Ovary (tissue), 7 donors: ENCODE measurements at regions not wholly inside any gene's neighbourhood (a gene's known extent, or its start where the extent isn't known, plus 50 kb on each side); places are given as distances from the start of the nearest gene placed in this dataset.

Source experiments
- DNase-seq, 5 donors: peaks; one replicate each; pipeline ENCODE4 v3.0.0-alpha.2; 2019 to 2020
- H3K27ac ChIP-seq, 2 donors: fragments of 200-600 bp; one replicate each; pipeline versions ENCODE4 v1.5.1 to v1.8.0; 2019 to 2022
- H3K27me3 ChIP-seq: fragments of 200-600 bp; one replicate; pipeline ENCODE4 v1.8.0; 2022
- H3K36me3 ChIP-seq: fragments of 200-600 bp; sonication (generic); one replicate; pipeline ENCODE4 v1.5.1; 2019
- H3K4me1 ChIP-seq: one replicate; pipeline ENCODE4 v1.8.1; 2013; ENCODE audit warnings: mild to moderate bottlenecking, moderate library complexity; ENCODE audit not compliant: insufficient read depth
- H3K4me3 ChIP-seq: fragments of 200-600 bp; sonication (generic); one replicate; pipeline ENCODE4 v1.5.1; 2017
- H3K9me3 ChIP-seq, 2 donors: fragments of 200-600 bp in 1 of 2; sonication (generic) in 1 of 2; one replicate each; pipeline versions ENCODE4 v1.5.1 to v1.8.1; 2013 to 2019; ENCODE audit warnings: mild to moderate bottlenecking in 1 of 2, moderate library complexity in 1 of 2
- CTCF ChIP-seq, 3 donors: fragments of 450-650 bp in 2 of 3; fragments of 200-600 bp in 1 of 3; IDR thresholded peaks; one replicate each; pipeline versions ENCODE4 v1.5.1 to v1.8.0; 2016 to 2022; ENCODE audit warnings: antibody characterized with exemption in 3 of 3, mild to moderate bottlenecking in 1 of 3
- EP300 ChIP-seq: sonication (generic); formaldehyde crosslinking; IDR thresholded peaks from one replicate; pipeline ENCODE4 v1.6.1; 2017; ENCODE audit warnings: antibody characterized with exemption
- POLR2A ChIP-seq: fragments of 450-650 bp; IDR thresholded peaks from one replicate; pipeline ENCODE4 v1.6.1; 2017; ENCODE audit warnings: antibody characterized with exemption, mild to moderate bottlenecking, moderate library complexity
- WGBS, 3 donors: extraction: QIAGEN DNeasy Blood & Tissue Kit in 1 of 3; methylation state at CpG; one replicate each; pipeline versions ENCODE4 v1.1.5 to v1.1.7; 2013 to 2017; 5-methylcytosine and 5-hydroxymethylcytosine counted together
- intact Hi-C, 4 donors: fragments of 100-400 bp; cut with DNase I; formaldehyde crosslinking; loops; one replicate each; pipeline versions ENCODE4 v1.11.0 to v1.15.1; 2022 to 2023
- donor health status: DM: no; HTN: no; CAD: no; lungs with moderate emphysema.
- donor health status: DM: no; HTN: no; CAD: no.
- donor health status: Bipolar disorder and iron deficiency.
- donor health status: DM: no; HTN: no; CAD: no.
- donor health status: DM: yes; HTN: yes; CAD: no.

GRCh38 chrX:45900766-45901615, 644.2 kb downstream of the ZNF674 start:
- Histone ChIP-seq H3K27ac (no peak overlapping the region), H3K4me3 (no peak overlapping the region), H3K27me3 (no peaks in the 10 kb centered on the region), H3K36me3 (no peaks in the 10 kb centered on the region), H3K9me3 (no peaks in the 10 kb centered on the region), H3K4me1 (no peaks in the 10 kb centered on the region)
- DNase-seq, result no peak
- TF ChIP-seq EP300 (no peak), POLR2A (no peak), CTCF (IDR thresholded peaks at IDR 0.05) (no peak)
- intact Hi-C loops, result no loop called here
- 36 to 38% (median 37%) methylated on average over 9 of the region's 9 CpGs for WGBS, 3 donors

GRCh38 chrX:45894864-45895645, 650.2 kb downstream of the ZNF674 start:
- intact Hi-C loops, result no loop called here
- Histone ChIP-seq H3K36me3 (no peaks in the 10 kb centered on the region), H3K9me3 (no peaks in the 10 kb centered on the region), H3K4me1 (no peaks in the 10 kb centered on the region), H3K27ac (no peak overlapping the region), H3K27me3 (no peaks in the 10 kb centered on the region), H3K4me3 (no peak overlapping the region)
- WGBS, 3 donors, result 81 to 85% (median 81%) methylated on average over 4 of the region's 4 CpGs
- no peak for DNase-seq
- TF ChIP-seq CTCF (IDR thresholded peaks at IDR 0.05) (no peak), EP300 (no peak)

- TF ChIP-seq POLR2A (no peak), CTCF (IDR thresholded peaks at IDR 0.05) (no peak), EP300 (no peak)
- no peak overlapping the region for H3K27ac ChIP-seq
- H3K4me1 ChIP-seq, result no peaks in the 10 kb centered on the region
- no peaks in the 10 kb centered on the region for H3K9me3 ChIP-seq
- intact Hi-C loops, result no loop called here
- DNase-seq, result no peak
- no peaks in the 10 kb centered on the region for H3K27me3 ChIP-seq
- no peaks in the 10 kb centered on the region for H3K36me3 ChIP-seq
- WGBS, 3 donors, result 75 to 82% (median 80%) methylated on average over 8 of the region's 8 CpGs
- no peak overlapping the region for H3K4me3 ChIP-seq
These were observed 655.8 kb downstream of the ZNF674 start for GRCh38 chrX:45889471-45889870.

GRCh38 chrX:45888518-45888917, 656.7 kb downstream of the ZNF674 start:
- Histone ChIP-seq H3K27me3 (no peaks in the 10 kb centered on the region), H3K4me3 (no peak overlapping the region), H3K27ac (no peak overlapping the region), H3K36me3 (no peaks in the 10 kb centered on the region), H3K4me1 (no peaks in the 10 kb centered on the region), H3K9me3 (no peaks in the 10 kb centered on the region)
- TF ChIP-seq CTCF (IDR thresholded peaks at IDR 0.05) (no peak), EP300 (no peak)
- no peak for DNase-seq
- intact Hi-C loops, result no loop called here
